Left lung (tissue), 4 donors: ENCODE measurements at regions not wholly inside any gene's neighbourhood (a gene's known extent, or its start where the extent isn't known, plus 50 kb on each side); places are given as distances from the start of the nearest gene placed in this dataset.

ENCODE experiments used
- ATAC-seq: fragments of 200-7000 bp; cut with Tn5 transposase; one replicate; pipeline ENCODE4 v1.9.1; 2020; ENCODE audit warnings: moderate library complexity
- DNase-seq, 4 donors: peaks; one replicate each; pipeline ENCODE4 v3.0.0-alpha.2; 2013 to 2020
- H3K27ac ChIP-seq, 2 donors: fragments of 200-600 bp; sonication (generic) in 1 of 2; one replicate each; pipeline versions ENCODE4 v1.5.0 to v1.8.0; 2020 to 2021
- H3K27me3 ChIP-seq, 2 donors: fragments of 200-600 bp; sonication (generic) in 1 of 2; one replicate each; pipeline versions ENCODE4 v1.5.0 to v1.8.0; 2020 to 2021
- H3K36me3 ChIP-seq, 2 donors: fragments of 200-600 bp; sonication (generic) in 1 of 2; one replicate each; pipeline versions ENCODE4 v1.5.0 to v1.8.0; 2020 to 2021
- H3K4me1 ChIP-seq, 2 donors: fragments of 200-600 bp; one replicate each; pipeline ENCODE4 v1.8.0; 2021
- H3K4me3 ChIP-seq, 2 donors: fragments of 200-600 bp; sonication (generic) in 1 of 2; one replicate each; pipeline versions ENCODE4 v1.5.0 to v1.8.0; 2020 to 2021; ENCODE audit warnings: mild to moderate bottlenecking in 1 of 2
- H3K9me3 ChIP-seq, 2 donors: fragments of 200-600 bp; sonication (generic) in 1 of 2; one replicate each; pipeline versions ENCODE4 v1.5.0 to v1.8.0; 2020 to 2021
- intact Hi-C, 2 donors: fragments of 100-400 bp; cut with DNase I; formaldehyde crosslinking; loops; one replicate each; pipeline versions ENCODE4 v1.11.2 to v1.14.2; 2022
- TF ChIP-seq, protein P1 (sequence below), 2 donors: fragments of 200-600 bp; sonication (generic) in 1 of 2; IDR thresholded peaks; one replicate each; pipeline versions ENCODE4 v1.5.0 to v1.8.0; 2021; ENCODE audit warnings: antibody characterized with exemption in 2 of 2
- donor health status: DM: no; HTN: yes; CAD: no.
- donor health status: DM: no; HTN: no; CAD: no.

DNA sequence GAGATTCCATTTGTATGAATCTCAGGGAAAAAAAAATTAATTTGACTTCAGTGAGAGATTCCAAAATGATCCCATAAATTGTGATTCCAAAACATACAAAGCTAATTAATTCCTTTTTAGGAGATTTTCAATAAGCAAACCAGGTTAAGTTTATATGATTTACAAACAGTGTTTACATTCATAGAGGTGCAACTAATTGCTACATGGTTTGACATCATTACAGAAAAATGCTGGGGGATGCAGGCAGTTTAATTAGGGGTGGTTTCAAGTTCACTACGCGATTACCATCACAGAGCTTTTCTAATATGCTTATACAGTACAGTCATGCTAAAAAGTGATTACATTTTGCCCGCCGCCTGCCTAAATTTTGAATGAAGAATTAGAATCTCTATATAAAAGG, 143.2 kb upstream of the MGMT start:
- Histone ChIP-seq H3K4me1 (no peaks in the 10 kb centered on the region), H3K9me3 (peaks cover 0 to 6% of the 10 kb centered on the region in 2 donors), H3K36me3 (no peaks in the 10 kb centered on the region), H3K27ac (no peak overlapping the region), H3K27me3 (peaks cover 0 to 25% of the 10 kb centered on the region in 2 donors), H3K4me3 (no peak overlapping the region)
- DNase-seq (no peak), ATAC-seq (no peak)
- intact Hi-C loops, result no loop called here
- TF ChIP-seq, protein P1, sequence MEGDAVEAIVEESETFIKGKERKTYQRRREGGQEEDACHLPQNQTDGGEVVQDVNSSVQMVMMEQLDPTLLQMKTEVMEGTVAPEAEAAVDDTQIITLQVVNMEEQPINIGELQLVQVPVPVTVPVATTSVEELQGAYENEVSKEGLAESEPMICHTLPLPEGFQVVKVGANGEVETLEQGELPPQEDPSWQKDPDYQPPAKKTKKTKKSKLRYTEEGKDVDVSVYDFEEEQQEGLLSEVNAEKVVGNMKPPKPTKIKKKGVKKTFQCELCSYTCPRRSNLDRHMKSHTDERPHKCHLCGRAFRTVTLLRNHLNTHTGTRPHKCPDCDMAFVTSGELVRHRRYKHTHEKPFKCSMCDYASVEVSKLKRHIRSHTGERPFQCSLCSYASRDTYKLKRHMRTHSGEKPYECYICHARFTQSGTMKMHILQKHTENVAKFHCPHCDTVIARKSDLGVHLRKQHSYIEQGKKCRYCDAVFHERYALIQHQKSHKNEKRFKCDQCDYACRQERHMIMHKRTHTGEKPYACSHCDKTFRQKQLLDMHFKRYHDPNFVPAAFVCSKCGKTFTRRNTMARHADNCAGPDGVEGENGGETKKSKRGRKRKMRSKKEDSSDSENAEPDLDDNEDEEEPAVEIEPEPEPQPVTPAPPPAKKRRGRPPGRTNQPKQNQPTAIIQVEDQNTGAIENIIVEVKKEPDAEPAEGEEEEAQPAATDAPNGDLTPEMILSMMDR (IDR thresholded peaks at IDR 0.05), result no peak

DNA sequence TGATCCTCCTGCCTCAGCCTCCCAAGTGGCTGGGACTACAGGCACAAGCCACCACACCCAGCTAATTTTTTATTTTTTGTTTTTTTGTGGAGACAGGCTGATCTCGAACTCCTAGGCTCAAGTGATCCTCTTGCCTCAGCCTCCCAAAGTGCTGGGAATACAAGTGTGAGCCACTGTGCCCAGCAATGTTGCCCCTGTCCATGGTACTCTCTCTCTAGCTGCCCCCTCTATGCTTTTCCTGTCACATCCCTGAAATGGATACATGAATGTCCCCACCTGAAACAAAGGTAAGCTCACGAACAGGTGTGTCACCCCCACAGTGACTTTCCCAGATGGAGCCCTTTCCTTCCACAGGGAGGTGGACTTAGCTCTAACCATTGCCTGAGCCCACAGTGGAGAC, 141.1 kb upstream of the MGMT start:
- no peaks in the 10 kb centered on the region for H3K4me1 ChIP-seq
- no peaks in the 10 kb centered on the region for H3K36me3 ChIP-seq
- no peak overlapping the region for H3K4me3 ChIP-seq
- intact Hi-C loops, result no loop called here
- H3K27me3 ChIP-seq, result peaks cover 0 to 38% of the 10 kb centered on the region in 2 donors
- peaks cover 0 to under 1% of the 10 kb centered on the region in 2 donors for H3K9me3 ChIP-seq
- no peak overlapping the region for H3K27ac ChIP-seq
- TF ChIP-seq, protein P1 (IDR thresholded peaks at IDR 0.05), result no peak
- DNase-seq (no peak), ATAC-seq (no peak)

DNA sequence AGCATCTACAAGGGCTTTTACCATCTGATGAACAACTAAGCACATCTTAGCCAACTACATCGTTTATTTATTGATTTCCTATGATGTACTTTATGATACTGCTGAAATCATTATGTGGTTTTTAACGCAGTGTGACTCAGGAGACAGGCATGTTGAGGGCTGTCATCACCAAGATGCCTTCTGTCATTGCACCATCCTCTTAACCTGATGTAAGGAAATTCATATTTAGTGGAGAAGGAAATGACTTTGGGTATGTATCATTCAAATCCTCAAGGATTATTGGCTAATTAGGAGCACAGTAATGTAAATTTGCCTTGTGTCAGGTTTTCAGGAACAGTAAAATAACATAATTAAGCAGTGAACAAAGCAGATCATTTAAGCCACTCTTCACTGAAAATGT, 138.5 kb upstream of the MGMT start:
- peaks cover 0 to 49% of the 10 kb centered on the region in 2 donors for H3K27me3 ChIP-seq
- ATAC-seq (no peak), DNase-seq (no peak)
- TF ChIP-seq, protein P1 (IDR thresholded peaks at IDR 0.05), result no peak
- H3K36me3 ChIP-seq, result no peaks in the 10 kb centered on the region
- no peak overlapping the region for H3K27ac ChIP-seq
- H3K4me1 ChIP-seq, result no peaks in the 10 kb centered on the region
- H3K4me3 ChIP-seq, result no peak overlapping the region
- intact Hi-C loops, result no loop called here
- no peaks in the 10 kb centered on the region for H3K9me3 ChIP-seq

DNA sequence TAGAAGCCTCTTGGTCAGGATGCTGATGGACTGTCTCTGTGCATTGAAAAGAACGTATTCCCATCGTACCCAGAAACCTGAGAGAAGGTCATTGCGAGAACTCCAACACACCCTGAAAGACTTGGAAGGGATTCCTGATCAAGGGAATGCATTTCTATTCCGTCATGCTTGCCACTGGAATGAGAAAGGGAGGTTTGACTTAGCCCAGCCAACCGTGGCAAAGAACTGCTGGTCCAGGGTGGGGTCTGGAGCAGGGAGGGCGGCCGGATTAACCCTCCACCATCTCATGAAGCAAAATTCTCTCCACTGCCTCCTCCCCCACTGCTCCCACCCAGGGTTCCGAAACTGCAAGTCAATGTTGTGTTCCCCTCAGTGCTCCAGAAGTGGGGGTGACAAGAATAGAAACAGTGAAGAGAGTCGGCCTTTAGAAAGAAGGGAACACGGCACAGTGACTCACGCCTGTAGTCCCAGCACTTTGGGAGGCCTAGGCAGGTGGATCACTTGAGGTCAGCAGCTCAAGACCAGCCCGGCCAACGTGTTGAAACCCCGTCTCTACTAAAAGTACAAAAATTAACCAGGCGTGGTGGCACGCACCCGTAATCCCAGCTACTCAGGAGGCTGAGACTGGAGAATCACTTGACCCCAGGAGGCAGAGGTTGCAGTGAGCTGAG, 137.5 kb upstream of the MGMT start:
- DNase-seq, result no peak
- Histone ChIP-seq H3K4me1 (no peaks in the 10 kb centered on the region), H3K36me3 (no peaks in the 10 kb centered on the region), H3K4me3 (no peak overlapping the region), H3K27ac (no peak overlapping the region), H3K9me3 (no peaks in the 10 kb centered on the region), H3K27me3 (peaks cover 0 to 56% of the 10 kb centered on the region in 2 donors)
- TF ChIP-seq, protein P1 (IDR thresholded peaks at IDR 0.05), result no peak
- ATAC-seq, result no peak
- intact Hi-C loops, result no loop called here

DNA sequence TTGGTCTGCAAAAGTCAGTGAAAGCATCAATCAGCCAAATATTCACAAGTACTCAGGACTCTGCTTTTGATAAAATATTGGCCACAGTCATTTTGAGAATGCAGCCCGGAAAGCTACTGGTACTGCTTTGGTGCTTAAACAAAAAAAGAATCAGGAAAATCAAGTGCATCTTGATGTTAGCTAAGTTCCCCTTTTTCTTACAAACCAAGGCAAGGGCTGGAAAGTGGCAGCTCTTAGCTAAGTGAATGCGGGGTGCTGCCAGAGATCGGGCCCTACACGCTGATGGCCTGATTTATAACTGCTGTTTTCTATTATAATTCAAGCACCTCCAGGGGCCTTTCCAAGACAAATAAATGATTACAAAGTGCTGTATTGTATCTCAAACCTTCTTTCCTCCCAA, 136.8 kb upstream of the MGMT start:
- ATAC-seq (no peak), DNase-seq (no peak)
- no peaks in the 10 kb centered on the region for H3K4me1 ChIP-seq
- TF ChIP-seq, protein P1 (IDR thresholded peaks at IDR 0.05), result no peak
- intact Hi-C loops, result no loop called here
- no peak overlapping the region for H3K27ac ChIP-seq
- H3K4me3 ChIP-seq, result no peak overlapping the region
- no peaks in the 10 kb centered on the region for H3K9me3 ChIP-seq
- H3K36me3 ChIP-seq, result no peaks in the 10 kb centered on the region
- peaks cover 0 to 59% of the 10 kb centered on the region in 2 donors for H3K27me3 ChIP-seq
